ENCODE measurements at regions not wholly inside any gene's neighbourhood (a gene's known extent, or its start where the extent isn't known, plus 50 kb on each side); places are given as distances from the start of the nearest gene placed in this dataset.

DNA sequence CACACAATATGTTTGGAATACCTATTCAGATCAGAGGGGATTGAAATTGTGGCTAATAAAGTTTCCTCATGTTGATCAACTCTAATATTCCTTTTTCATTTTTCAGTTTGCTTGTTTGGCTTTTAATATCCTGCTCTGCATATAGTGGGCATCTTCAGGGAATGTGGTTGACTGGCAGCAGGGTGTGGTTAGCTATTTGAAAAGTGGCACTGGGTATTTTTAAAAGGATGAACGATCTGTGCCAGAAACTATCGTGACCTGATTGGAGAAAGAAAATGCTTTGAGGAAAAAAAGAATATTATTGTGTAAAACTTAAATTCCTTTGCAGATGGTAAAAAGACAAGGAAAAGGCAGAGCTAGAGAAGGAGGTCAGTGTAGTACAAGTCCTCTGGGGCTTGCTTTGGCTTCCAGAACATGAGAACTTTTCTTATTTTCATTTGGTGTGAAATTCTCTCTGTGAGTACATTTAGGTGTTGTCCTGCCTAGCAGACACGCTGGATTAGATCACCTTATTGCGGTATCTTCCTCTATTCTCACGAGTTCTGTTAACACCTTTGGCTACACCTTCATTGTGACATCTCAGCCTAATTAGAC is 329.7 kb upstream of the SNX7 start:
- Histone ChIP-seq H3K36me3 (ENCODE audit: control insufficient read depth, insufficient read depth, low read length) (no peaks in the 10 kb centered on the region), H3K9me3 (ENCODE audit: control insufficient read depth, insufficient read depth, low read depth, low read length) (no peaks in the 10 kb centered on the region), H3K27me3 (ENCODE audit: control insufficient read depth, insufficient read depth, low read length) (no peaks in the 10 kb centered on the region), H3K4me3 (ENCODE audit: low read depth, low read length) (no peak overlapping the region), H3K9ac (ENCODE audit: low read length) (no peak overlapping the region), H3K4me1 (ENCODE audit: control insufficient read depth, insufficient read depth, low read length) (no peaks in the 10 kb centered on the region), H3K27ac (ENCODE audit: low read depth, low read length) (no peak overlapping the region)

DNA sequence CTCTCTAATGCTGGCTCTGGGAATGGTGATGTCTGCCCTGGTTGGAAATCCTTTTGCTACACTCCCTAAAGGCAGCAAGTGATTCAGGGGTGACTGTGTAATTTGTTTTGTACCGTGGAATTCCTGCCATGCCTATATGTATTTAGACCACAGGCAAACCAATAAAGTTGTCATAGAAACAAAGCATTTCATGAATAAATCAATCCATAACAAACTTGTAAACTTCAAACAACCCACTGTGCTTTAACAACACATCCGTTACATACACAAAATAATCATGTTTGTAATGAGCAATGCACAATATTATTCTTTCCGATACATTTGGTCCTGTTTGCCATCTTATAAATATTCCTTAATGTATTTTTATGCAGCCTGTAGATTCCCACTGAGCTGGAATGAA is 330.3 kb upstream of the SNX7 start:
- Histone ChIP-seq H3K4me3 (ENCODE audit: low read depth, low read length) (no peak overlapping the region), H3K9me3 (ENCODE audit: control insufficient read depth, insufficient read depth, low read depth, low read length) (no peaks in the 10 kb centered on the region), H3K27me3 (ENCODE audit: control insufficient read depth, insufficient read depth, low read length) (no peaks in the 10 kb centered on the region), H3K36me3 (ENCODE audit: control insufficient read depth, insufficient read depth, low read length) (no peaks in the 10 kb centered on the region), H3K4me1 (ENCODE audit: control insufficient read depth, insufficient read depth, low read length) (no peaks in the 10 kb centered on the region), H3K9ac (ENCODE audit: low read length) (no peak overlapping the region), H3K27ac (ENCODE audit: low read depth, low read length) (no peak overlapping the region)

DNA sequence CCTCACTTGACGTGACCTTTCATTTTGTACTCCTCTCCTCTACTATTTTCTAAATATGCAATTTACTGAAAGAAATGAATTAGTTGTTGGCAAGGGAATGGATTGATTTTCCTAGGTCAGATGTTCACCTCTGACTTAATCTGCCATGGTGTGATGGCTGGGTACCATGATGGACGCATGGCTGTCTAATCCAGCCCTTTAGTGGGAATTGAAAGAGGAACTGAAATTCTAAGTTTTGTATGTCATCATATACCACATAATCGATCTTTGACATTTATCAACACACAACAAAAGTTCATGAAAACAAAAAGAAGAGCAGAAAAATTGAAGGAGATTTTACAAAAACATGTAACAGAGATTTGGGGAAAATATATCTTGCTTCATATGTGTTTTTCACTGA is 331.3 kb upstream of the SNX7 start:
- Histone ChIP-seq H3K9ac (ENCODE audit: low read length) (no peak overlapping the region), H3K27me3 (ENCODE audit: control insufficient read depth, insufficient read depth, low read length) (no peaks in the 10 kb centered on the region), H3K36me3 (ENCODE audit: control insufficient read depth, insufficient read depth, low read length) (no peaks in the 10 kb centered on the region), H3K4me1 (ENCODE audit: control insufficient read depth, insufficient read depth, low read length) (peaks cover 9% of the 10 kb centered on the region), H3K27ac (ENCODE audit: low read depth, low read length) (no peak overlapping the region), H3K9me3 (ENCODE audit: control insufficient read depth, insufficient read depth, low read depth, low read length) (no peaks in the 10 kb centered on the region), H3K4me3 (ENCODE audit: low read depth, low read length) (no peak overlapping the region)

DNA sequence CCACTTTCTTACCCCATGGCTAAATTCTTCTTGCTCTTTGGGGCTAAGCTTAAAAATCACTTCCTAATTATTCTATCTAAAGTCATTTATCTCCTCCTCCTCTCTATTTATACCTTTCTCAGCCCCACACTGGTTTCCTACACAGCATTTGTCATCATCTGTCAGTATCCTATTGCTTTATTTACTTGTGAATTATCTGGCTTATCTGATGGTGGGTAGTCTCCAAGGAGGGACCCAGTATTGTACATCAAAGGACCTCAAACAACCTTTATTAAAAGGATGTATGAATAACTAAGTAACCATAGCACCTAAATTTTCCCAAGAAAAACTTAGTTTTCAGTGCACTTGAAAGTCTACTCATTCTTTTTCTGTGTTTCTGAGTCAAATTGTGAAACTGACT is 332.7 kb upstream of the SNX7 start:
- Histone ChIP-seq H3K36me3 (ENCODE audit: control insufficient read depth, insufficient read depth, low read length) (no peaks in the 10 kb centered on the region), H3K27ac (ENCODE audit: low read depth, low read length) (no peak overlapping the region), H3K9ac (ENCODE audit: low read length) (no peak overlapping the region), H3K9me3 (ENCODE audit: control insufficient read depth, insufficient read depth, low read depth, low read length) (no peaks in the 10 kb centered on the region), H3K27me3 (ENCODE audit: control insufficient read depth, insufficient read depth, low read length) (no peaks in the 10 kb centered on the region), H3K4me3 (ENCODE audit: low read depth, low read length) (no peak overlapping the region), H3K4me1 (ENCODE audit: control insufficient read depth, insufficient read depth, low read length) (peaks cover 22% of the 10 kb centered on the region)

DNA sequence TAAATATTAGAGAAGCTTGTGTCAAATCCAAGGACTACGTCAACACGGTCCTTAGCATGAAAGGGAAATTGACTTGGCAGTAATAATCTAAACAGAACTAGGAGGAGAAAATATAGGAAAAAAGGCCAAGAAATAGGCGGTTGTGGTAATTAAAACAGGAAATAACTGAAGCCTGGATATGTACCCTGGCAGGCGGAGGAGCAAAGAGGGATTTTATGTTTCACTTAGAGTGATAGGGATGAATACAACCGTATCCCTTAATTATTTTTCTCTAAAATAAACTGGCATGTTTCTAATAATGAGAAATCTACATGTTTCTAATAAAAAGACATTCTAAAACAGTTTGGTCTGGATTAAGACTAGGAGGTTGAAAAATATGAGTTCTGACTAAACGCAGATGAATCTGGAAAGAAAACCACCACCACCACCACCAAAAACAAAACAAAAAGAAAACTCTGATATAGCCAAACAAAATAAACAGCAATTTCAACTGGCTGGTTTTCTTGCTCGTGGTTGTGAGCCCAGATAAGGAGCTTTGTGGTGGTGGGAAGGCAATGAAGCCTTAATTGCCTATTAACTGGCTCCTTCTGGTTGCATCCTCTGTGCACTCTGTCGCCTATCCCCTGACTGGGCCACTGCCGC is 334.2 kb upstream of the SNX7 start:
- no peak overlapping the region for H3K9ac ChIP-seq (ENCODE audit: low read length)
- H3K27ac ChIP-seq (ENCODE audit: low read depth, low read length): no peak overlapping the region
- H3K9me3 ChIP-seq (ENCODE audit: control insufficient read depth, insufficient read depth, low read depth, low read length): no peaks in the 10 kb centered on the region
- no peaks in the 10 kb centered on the region for H3K36me3 ChIP-seq (ENCODE audit: control insufficient read depth, insufficient read depth, low read length)
- H3K4me1 ChIP-seq (ENCODE audit: control insufficient read depth, insufficient read depth, low read length): peaks cover 29% of the 10 kb centered on the region
- H3K27me3 ChIP-seq (ENCODE audit: control insufficient read depth, insufficient read depth, low read length): no peaks in the 10 kb centered on the region
- H3K4me3 ChIP-seq (ENCODE audit: low read depth, low read length): no peak overlapping the region

DNA sequence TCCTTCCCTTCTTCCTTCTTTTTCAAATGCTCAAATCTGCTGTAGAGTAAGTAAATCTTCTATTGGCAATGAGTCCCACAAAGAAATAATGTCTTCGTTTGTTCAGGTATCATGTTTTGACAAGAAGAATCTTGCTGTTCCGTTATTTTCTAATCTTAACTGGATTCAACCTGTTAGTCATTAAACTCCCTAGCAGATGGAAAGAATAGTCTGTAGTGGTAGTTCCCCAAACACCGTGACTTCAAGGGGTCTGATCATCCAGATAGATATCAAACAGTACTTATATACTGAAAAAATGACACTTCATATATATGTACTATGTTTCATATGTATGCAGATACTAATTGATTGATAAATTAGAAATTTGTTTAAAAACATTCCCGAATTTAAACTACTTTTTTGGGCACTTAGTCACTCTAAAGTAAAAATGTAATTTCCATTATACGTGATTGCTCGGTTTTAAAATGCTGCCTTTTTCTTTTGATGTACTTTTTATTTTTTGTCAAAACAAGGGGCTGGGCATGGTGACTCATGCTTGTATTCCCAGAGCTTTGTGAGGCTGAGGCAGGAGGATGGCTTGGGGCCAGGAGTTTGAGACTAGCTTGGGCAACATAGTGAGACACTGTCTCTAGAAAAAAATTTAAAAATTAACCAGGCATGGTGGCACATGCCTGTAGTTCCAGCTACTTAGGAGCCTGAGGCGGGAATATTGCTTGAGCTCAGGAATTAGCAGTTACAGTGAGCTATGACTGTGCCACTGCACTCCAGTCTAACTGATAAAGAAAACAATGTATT is 335.7 kb upstream of the SNX7 start:
- Histone ChIP-seq H3K9ac (ENCODE audit: low read length) (no peak overlapping the region), H3K9me3 (ENCODE audit: control insufficient read depth, insufficient read depth, low read depth, low read length) (no peaks in the 10 kb centered on the region; the same call in 1 of the 2 replicates), H3K27ac (ENCODE audit: low read depth, low read length) (no peak overlapping the region), H3K4me1 (ENCODE audit: control insufficient read depth, insufficient read depth, low read length) (peaks cover 29% of the 10 kb centered on the region), H3K4me3 (ENCODE audit: low read depth, low read length) (no peak overlapping the region), H3K27me3 (ENCODE audit: control insufficient read depth, insufficient read depth, low read length) (no peaks in the 10 kb centered on the region), H3K36me3 (ENCODE audit: control insufficient read depth, insufficient read depth, low read length) (no peaks in the 10 kb centered on the region)

DNA sequence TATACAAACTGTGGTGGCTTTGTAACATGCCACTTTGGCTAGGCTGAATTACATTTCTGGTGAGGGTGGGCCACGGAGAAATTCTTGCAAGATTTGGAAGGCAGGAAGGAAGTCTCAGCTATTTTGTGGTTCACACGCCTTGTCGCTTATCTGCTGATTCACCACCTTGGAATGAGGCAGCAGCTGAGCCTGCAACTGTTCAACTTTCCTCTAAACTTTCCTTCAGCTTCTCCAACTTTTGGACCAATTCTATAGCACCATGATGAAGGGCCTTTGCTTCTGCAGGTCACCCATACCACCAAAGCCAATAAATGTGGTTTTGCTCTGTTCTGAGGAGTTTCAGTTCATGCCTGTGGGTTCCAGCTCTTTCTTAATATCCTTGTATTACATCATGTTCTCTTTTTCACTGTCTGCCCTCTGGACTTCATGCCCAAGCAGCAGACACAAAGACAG is 337.6 kb upstream of the SNX7 start:
- peaks cover 29% of the 10 kb centered on the region for H3K4me1 ChIP-seq (ENCODE audit: control insufficient read depth, insufficient read depth, low read length)
- H3K4me3 ChIP-seq (ENCODE audit: low read depth, low read length): no peak overlapping the region; the same call in 1 of the 2 replicates
- no peaks in the 10 kb centered on the region; the same call in 1 of the 2 replicates for H3K9me3 ChIP-seq (ENCODE audit: control insufficient read depth, insufficient read depth, low read depth, low read length)
- H3K9ac ChIP-seq (ENCODE audit: low read length): peak overlapping the region; percentile 18
- H3K27ac ChIP-seq (ENCODE audit: low read depth, low read length): peak overlapping the region; percentile 52; the same call in 1 of the 2 replicates
- no peaks in the 10 kb centered on the region for H3K36me3 ChIP-seq (ENCODE audit: control insufficient read depth, insufficient read depth, low read length)
- no peaks in the 10 kb centered on the region for H3K27me3 ChIP-seq (ENCODE audit: control insufficient read depth, insufficient read depth, low read length)

DNA sequence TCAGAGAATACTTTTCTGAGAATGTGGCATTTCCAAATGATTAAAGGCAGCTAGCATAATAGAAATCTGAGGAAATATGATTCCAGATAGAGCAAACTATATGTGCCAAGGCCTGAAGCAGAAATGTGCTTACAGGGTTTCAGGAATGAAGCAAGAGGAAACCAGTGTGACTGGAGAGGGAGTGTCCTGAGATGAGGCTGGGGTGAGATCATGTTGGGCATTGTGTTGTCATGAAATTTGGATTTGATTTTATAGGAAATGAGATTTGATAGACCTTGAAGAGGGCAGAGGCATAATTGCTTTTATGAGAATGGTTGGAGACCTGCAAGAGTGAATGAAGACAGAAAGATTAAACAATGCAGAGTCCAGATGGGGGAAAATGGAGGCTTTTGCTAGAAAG is 338.1 kb upstream of the SNX7 start:
- Histone ChIP-seq H3K27me3 (ENCODE audit: control insufficient read depth, insufficient read depth, low read length) (no peaks in the 10 kb centered on the region), H3K9me3 (ENCODE audit: control insufficient read depth, insufficient read depth, low read depth, low read length) (no peaks in the 10 kb centered on the region; the same call in 1 of the 2 replicates), H3K4me1 (ENCODE audit: control insufficient read depth, insufficient read depth, low read length) (peaks cover 29% of the 10 kb centered on the region), H3K9ac (ENCODE audit: low read length) (no peak overlapping the region), H3K27ac (ENCODE audit: low read depth, low read length) (peak overlapping the region; percentile 52; the same call in 1 of the 2 replicates), H3K36me3 (ENCODE audit: control insufficient read depth, insufficient read depth, low read length) (no peaks in the 10 kb centered on the region), H3K4me3 (ENCODE audit: low read depth, low read length) (no peak overlapping the region; the same call in 1 of the 2 replicates)

DNA sequence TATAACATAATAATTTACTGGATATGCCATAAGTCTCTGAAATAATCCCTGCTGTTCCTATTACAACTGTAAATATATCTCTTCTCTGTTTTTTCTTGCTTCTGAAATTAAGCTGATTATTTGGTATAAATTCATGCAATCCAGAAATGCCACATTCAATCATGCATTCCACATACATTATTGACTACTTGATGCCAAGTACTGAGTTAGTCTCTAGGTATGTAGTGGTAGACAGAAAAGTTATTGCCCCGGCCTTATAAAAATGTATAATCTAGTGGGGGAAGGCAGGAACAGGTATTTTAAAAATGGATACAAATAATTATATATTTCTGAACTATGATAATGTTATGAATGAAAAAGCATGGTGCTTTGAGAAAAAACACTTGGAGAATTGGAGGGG is 338.6 kb upstream of the SNX7 start:
- Histone ChIP-seq H3K27ac (ENCODE audit: low read depth, low read length) (peak overlapping the region; percentile 52; the same call in 1 of the 2 replicates), H3K9ac (ENCODE audit: low read length) (no peak overlapping the region), H3K4me1 (ENCODE audit: control insufficient read depth, insufficient read depth, low read length) (peaks cover 29% of the 10 kb centered on the region), H3K9me3 (ENCODE audit: control insufficient read depth, insufficient read depth, low read depth, low read length) (no peaks in the 10 kb centered on the region; the same call in 1 of the 2 replicates), H3K27me3 (ENCODE audit: control insufficient read depth, insufficient read depth, low read length) (no peaks in the 10 kb centered on the region), H3K4me3 (ENCODE audit: low read depth, low read length) (no peak overlapping the region), H3K36me3 (ENCODE audit: control insufficient read depth, insufficient read depth, low read length) (no peaks in the 10 kb centered on the region)

DNA sequence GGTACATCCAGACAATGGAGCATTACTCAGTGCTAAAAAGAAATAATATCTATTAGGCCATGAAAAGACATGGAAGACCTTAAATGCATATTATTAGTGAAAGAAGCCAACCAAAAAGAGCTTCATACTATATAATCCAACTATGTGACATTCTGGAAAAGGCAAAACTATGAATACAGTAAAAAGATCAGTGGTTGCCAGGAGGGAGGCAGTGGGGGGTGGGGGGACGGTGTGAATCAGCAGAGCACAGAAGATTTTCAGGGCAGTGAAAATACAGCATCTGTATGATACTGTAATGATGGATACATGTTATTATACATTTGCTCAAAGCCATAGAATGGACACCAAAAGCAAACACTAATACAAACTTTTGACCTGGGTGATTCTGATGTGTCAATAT is 339.4 kb upstream of the SNX7 start:
- Histone ChIP-seq H3K9me3 (ENCODE audit: control insufficient read depth, insufficient read depth, low read depth, low read length) (no peaks in the 10 kb centered on the region; the same call in 1 of the 2 replicates), H3K4me1 (ENCODE audit: control insufficient read depth, insufficient read depth, low read length) (peaks cover 29% of the 10 kb centered on the region), H3K27ac (ENCODE audit: low read depth, low read length) (no peak overlapping the region), H3K9ac (ENCODE audit: low read length) (no peak overlapping the region), H3K27me3 (ENCODE audit: control insufficient read depth, insufficient read depth, low read length) (no peaks in the 10 kb centered on the region), H3K4me3 (ENCODE audit: low read depth, low read length) (no peak overlapping the region), H3K36me3 (ENCODE audit: control insufficient read depth, insufficient read depth, low read length) (no peaks in the 10 kb centered on the region)

DNA sequence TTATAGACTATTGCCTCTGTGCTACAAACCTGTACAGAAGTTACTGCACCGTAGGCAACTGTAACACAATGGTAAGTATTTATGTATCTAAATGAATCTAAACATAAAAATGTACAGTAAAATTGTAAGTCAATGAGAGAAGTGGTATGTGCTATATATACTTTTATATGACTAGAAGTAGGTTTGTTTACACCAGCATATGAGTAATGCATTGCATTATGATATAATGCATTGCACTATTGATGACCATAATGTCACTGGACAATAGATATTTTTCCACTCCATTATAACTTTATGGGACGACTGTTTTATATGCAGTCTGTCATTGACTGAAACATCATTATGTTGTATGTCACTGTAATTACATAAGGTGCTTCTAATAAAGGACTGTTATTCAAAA is 340.3 kb upstream of the SNX7 start:
- no peak overlapping the region for H3K4me3 ChIP-seq (ENCODE audit: low read depth, low read length)
- H3K36me3 ChIP-seq (ENCODE audit: control insufficient read depth, insufficient read depth, low read length): no peaks in the 10 kb centered on the region
- no peak overlapping the region for H3K27ac ChIP-seq (ENCODE audit: low read depth, low read length)
- H3K9me3 ChIP-seq (ENCODE audit: control insufficient read depth, insufficient read depth, low read depth, low read length): no peaks in the 10 kb centered on the region; the same call in 1 of the 2 replicates
- H3K4me1 ChIP-seq (ENCODE audit: control insufficient read depth, insufficient read depth, low read length): peaks cover 29% of the 10 kb centered on the region
- H3K27me3 ChIP-seq (ENCODE audit: control insufficient read depth, insufficient read depth, low read length): no peaks in the 10 kb centered on the region
- no peak overlapping the region for H3K9ac ChIP-seq (ENCODE audit: low read length)
